OCI-LY7 (cell line): ENCODE measurements at regions not wholly inside any gene's neighbourhood (a gene's known extent, or its start where the extent isn't known, plus 50 kb on each side); places are given as distances from the start of the nearest gene placed in this dataset.

Experiments used
- BruUV-seq: library from RNA; stranded (reverse); fragments of 400-500 nt; replicated peaks from 2 replicates; lab custom pipeline; 2021; lab: Mats Ljungman, UMichigan
- CTCF ChIA-PET: fragments of 300-600 bp; sonication (Branson Sonifier 250); formaldehyde crosslinking; loops from one replicate; lab custom pipeline; 2022; ENCODE audit warnings: antibody characterized with exemption; ENCODE audit not compliant: unreplicated experiment; lab: Charles Lee
- POLR2A ChIA-PET: fragments of 300-600 bp; sonication (Branson Sonifier 250); formaldehyde crosslinking; loops from one replicate; lab custom pipeline; 2022; ENCODE audit warnings: antibody characterized with exemption; lab: Charles Lee
- DNase-seq: peaks from one replicate; pipeline ENCODE4 v3.0.0-alpha.2; 2015; ENCODE audit warnings: low spot score
- H2AFZ ChIP-seq: fragments of 200-600 bp; sonication (generic), shearing (Covaris generic); 2 replicates; pipeline ENCODE4 v1.6.1; 2014; ENCODE audit warnings: mild to moderate bottlenecking, antibody characterized with exemption, low read length, moderate library complexity
- H3K27ac ChIP-seq: fragments of 200-600 bp; sonication (generic); 2 replicates; pipeline ENCODE4 v1.5.1; 2014; ENCODE audit warnings: mixed run types, low read depth, mild to moderate bottlenecking, moderate library complexity, low read length, inconsistent platforms; ENCODE audit not compliant: poor library complexity, severe bottlenecking
- H3K36me3 ChIP-seq: fragments of 200-600 bp; sonication (generic); 2 replicates; pipeline ENCODE4 v1.6.1; 2014; ENCODE audit warnings: mild to moderate bottlenecking, antibody characterized with exemption, low read length, moderate library complexity, mixed read lengths; ENCODE audit not compliant: insufficient read depth
- H3K4me1 ChIP-seq: fragments of 200-600 bp; sonication (generic); 2 replicates; pipeline ENCODE4 v1.5.1; 2014; ENCODE audit warnings: mild to moderate bottlenecking, low read length; ENCODE audit not compliant: insufficient read depth, poor library complexity, severe bottlenecking
- H3K4me2 ChIP-seq: fragments of 200-600 bp; sonication (generic); 2 replicates; pipeline ENCODE4 v1.6.1; 2014; ENCODE audit warnings: mild to moderate bottlenecking, low read length
- H3K4me3 ChIP-seq: fragments of 200-600 bp; sonication (generic); 2 replicates; pipeline ENCODE4 v1.5.1; 2014; ENCODE audit warnings: mild to moderate bottlenecking, low read depth, low read length; ENCODE audit not compliant: poor library complexity, severe bottlenecking
- H3K79me2 ChIP-seq: fragments of 200-600 bp; sonication (generic); 2 replicates; pipeline ENCODE4 v1.6.1; 2016; ENCODE audit warnings: low read depth, mild to moderate bottlenecking, low read length, moderate library complexity, mixed read lengths; ENCODE audit not compliant: insufficient read depth
- H3K9me2 ChIP-seq: fragments of 200-600 bp; sonication (generic); 2 replicates; pipeline ENCODE4 v1.6.1; 2016; ENCODE audit warnings: mild to moderate bottlenecking, low read length, mixed read lengths; ENCODE audit not compliant: insufficient read depth
- H3K9me3 ChIP-seq: fragments of 200-600 bp; sonication (generic); 2 replicates; pipeline ENCODE4 v1.6.1; 2014; ENCODE audit warnings: mild to moderate bottlenecking, mixed run types, low read length, mixed read lengths
- H4K20me1 ChIP-seq: fragments of 200-600 bp; sonication (generic); 2 replicates; pipeline ENCODE4 v1.6.1; 2014; ENCODE audit warnings: mild to moderate bottlenecking, antibody characterized with exemption, low read length, moderate library complexity, mixed read lengths; ENCODE audit not compliant: insufficient read depth
- EZH2phosphoT487 ChIP-seq: fragments of 200-600 bp; sonication (generic); IDR thresholded peaks from 2 replicates; pipeline ENCODE4 v1.6.1; 2018; ENCODE audit warnings: low read depth, borderline replicate concordance, mild to moderate bottlenecking, mixed run types, antibody characterized with exemption, low read length, moderate library complexity, mixed read lengths
- intact Hi-C: fragments of 100-400 bp; cut with micrococcal nuclease; formaldehyde crosslinking; loops from one replicate; pipeline ENCODE4 v1.10.0; 2022; ENCODE audit not compliant: unreplicated experiment
- TF ChIP-seq, protein P1 (sequence below): fragments of 200-600 bp; sonication (generic); conservative IDR thresholded peaks from 2 replicates; pipeline ENCODE4 v1.5.1; 2014; ENCODE audit warnings: mild to moderate bottlenecking, antibody characterized with exemption, low read length, moderate library complexity, mixed read lengths

DNA sequence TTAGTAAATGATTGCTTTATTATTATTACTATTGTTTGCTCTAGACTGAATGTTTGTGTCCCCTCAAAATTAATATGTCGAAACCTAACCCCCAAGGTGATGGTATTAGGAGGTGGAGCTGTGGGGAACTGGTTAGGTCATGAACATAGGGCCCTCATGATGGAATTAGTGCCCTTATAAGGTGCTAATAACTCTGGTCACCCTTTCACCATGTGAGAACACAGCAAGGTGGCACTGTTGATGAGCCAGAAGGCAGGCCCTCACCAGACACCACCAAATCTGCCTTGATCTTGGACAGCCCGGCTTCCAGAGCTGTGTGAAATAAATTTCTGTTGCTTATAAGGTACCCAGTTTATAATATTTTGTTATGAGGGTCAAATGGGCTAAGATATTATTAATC is 95.8 kb downstream of the BDNF start:
- Histone ChIP-seq H3K4me1 (peaks cover 32% of the 10 kb centered on the region), H3K36me3 (no peaks in the 10 kb centered on the region), H3K27ac (no peak overlapping the region), H3K4me3 (no peak overlapping the region), H3K9me3 (no peaks in the 10 kb centered on the region), H2AFZ (no peak overlapping the region), H3K79me2 (no peaks in the 10 kb centered on the region), H3K9me2 (no peaks in the 10 kb centered on the region), H4K20me1 (no peaks in the 10 kb centered on the region), H3K4me2 (no peak overlapping the region)
- intact Hi-C loops, result no loop called here
- BruUV-seq, result no TSS peak
- TF ChIP-seq, protein P1, sequence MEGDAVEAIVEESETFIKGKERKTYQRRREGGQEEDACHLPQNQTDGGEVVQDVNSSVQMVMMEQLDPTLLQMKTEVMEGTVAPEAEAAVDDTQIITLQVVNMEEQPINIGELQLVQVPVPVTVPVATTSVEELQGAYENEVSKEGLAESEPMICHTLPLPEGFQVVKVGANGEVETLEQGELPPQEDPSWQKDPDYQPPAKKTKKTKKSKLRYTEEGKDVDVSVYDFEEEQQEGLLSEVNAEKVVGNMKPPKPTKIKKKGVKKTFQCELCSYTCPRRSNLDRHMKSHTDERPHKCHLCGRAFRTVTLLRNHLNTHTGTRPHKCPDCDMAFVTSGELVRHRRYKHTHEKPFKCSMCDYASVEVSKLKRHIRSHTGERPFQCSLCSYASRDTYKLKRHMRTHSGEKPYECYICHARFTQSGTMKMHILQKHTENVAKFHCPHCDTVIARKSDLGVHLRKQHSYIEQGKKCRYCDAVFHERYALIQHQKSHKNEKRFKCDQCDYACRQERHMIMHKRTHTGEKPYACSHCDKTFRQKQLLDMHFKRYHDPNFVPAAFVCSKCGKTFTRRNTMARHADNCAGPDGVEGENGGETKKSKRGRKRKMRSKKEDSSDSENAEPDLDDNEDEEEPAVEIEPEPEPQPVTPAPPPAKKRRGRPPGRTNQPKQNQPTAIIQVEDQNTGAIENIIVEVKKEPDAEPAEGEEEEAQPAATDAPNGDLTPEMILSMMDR, result no peak
- no peak for TF ChIP-seq EZH2phosphoT487
- POLR2A ChIA-PET, result no interaction called here
- CTCF ChIA-PET, result no interaction called here
- no peak for DNase-seq

DNA sequence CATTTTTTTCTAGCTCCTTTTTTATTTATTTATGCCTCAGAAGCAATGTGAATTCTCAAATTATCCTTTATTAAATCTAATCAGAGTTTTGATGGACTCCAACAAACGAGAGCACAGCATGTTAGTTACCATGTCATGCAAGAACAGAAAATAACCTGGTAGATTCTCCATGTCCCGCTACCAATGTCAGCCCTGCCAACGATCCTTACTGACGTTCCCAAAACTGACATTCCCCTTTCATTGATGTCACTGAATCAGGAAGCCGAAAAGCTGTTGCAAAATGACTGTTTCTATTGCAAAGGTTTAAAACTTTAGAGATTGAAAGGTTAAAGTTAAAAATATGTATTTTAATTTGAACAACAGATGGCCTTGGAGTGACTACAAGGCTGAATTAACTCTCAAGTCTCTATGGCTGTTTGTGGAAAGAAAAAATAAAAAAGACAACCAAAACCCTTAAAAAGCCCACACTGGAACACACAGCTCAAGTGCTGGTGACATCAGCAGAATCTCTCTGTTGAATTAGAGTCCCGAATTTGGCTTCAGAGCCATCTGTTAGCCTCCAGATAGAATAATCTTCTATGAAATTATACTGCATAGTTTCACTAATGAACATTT is 96.8 kb downstream of the BDNF start:
- POLR2A ChIA-PET, result no interaction called here

More for the DNA sequence above, 96.8 kb downstream of the BDNF start:
- BruUV-seq, result no TSS peak
- Histone ChIP-seq H2AFZ (peak overlapping the region; percentile 28; the same call in 1 of the 2 replicates), H4K20me1 (no peaks in the 10 kb centered on the region), H3K36me3 (no peaks in the 10 kb centered on the region), H3K4me2 (no peak overlapping the region), H3K4me1 (peaks cover 41% of the 10 kb centered on the region), H3K9me2 (no peaks in the 10 kb centered on the region), H3K27ac (no peak overlapping the region), H3K79me2 (no peaks in the 10 kb centered on the region), H3K4me3 (no peak overlapping the region), H3K9me3 (no peaks in the 10 kb centered on the region)
- DNase-seq, result no peak
- intact Hi-C loops, result no loop called here
- TF ChIP-seq EZH2phosphoT487, result no peak
- TF ChIP-seq, protein P1, result no peak
- CTCF ChIA-PET, result no interaction called here
